ENCODE measurements at regions not wholly inside any gene's neighbourhood (a gene's known extent, or its start where the extent isn't known, plus 50 kb on each side); places are given as distances from the start of the nearest gene placed in this dataset.

GRCh38 chr6:155528982-155529453, 73.4 kb upstream of the NOX3 start:
- ChIA-PET CTCF (interaction anchor here (0.7 to 1.6 kb wide), 7 partner anchors 31 to 207 kb away, joined by 3 to 6 read pairs (median 4); no protein-coding TSS in a partner anchor), POLR2A (no interaction called here)
- Histone ChIP-seq H3K36me3 (ENCODE audit: control insufficient read depth, insufficient read depth, low read length) (no peaks in the 10 kb centered on the region), H3K4me3 (ENCODE audit: low read depth, low read length) (no peak overlapping the region), H3K27me3 (ENCODE audit: control insufficient read depth, insufficient read depth, low read length) (no peaks in the 10 kb centered on the region)
- DNase-seq (ENCODE audit: low read depth): peak; percentile 65
- no peak for TF ChIP-seq CTCF (IDR thresholded peaks at IDR 0.05; ENCODE audit: insufficient read depth, low read depth, low read length)

- no peak overlapping the region for H3K4me3 ChIP-seq (ENCODE audit: low read depth, low read length)
Observed at GRCh38 chr6:155528335-155528734, 72.7 kb upstream of the NOX3 start.

GRCh38 chr6:155527443-155527842, 71.8 kb upstream of the NOX3 start:
- Histone ChIP-seq H3K36me3 (ENCODE audit: control insufficient read depth, insufficient read depth, low read length) (no peaks in the 10 kb centered on the region), H3K4me3 (ENCODE audit: low read depth, low read length) (no peak overlapping the region), H3K27me3 (ENCODE audit: control insufficient read depth, insufficient read depth, low read length) (no peaks in the 10 kb centered on the region)
- CTCF ChIA-PET: no interaction called here
- no peak for TF ChIP-seq CTCF (IDR thresholded peaks at IDR 0.05; ENCODE audit: insufficient read depth, low read depth, low read length)
- POLR2A ChIA-PET: no interaction called here
- DNase-seq (ENCODE audit: low read depth): no peak

More at GRCh38 chr6:155528335-155528734, 72.7 kb upstream of the NOX3 start:
- no peak for TF ChIP-seq CTCF (IDR thresholded peaks at IDR 0.05; ENCODE audit: insufficient read depth, low read depth, low read length)
- Histone ChIP-seq H3K36me3 (ENCODE audit: control insufficient read depth, insufficient read depth, low read length) (no peaks in the 10 kb centered on the region), H3K27me3 (ENCODE audit: control insufficient read depth, insufficient read depth, low read length) (no peaks in the 10 kb centered on the region)
- no peak for DNase-seq (ENCODE audit: low read depth)
- ChIA-PET CTCF (interaction anchor here (1.0 to 1.6 kb wide), 5 partner anchors 30 to 206 kb away, joined by 3 to 6 read pairs (median 4); no protein-coding TSS in a partner anchor), POLR2A (no interaction called here)

GRCh38 chr6:155523821-155524651, 68.4 kb upstream of the NOX3 start:
- TF ChIP-seq CTCF (IDR thresholded peaks at IDR 0.05; ENCODE audit: insufficient read depth, low read depth, low read length): no peak
- H3K4me3 ChIP-seq (ENCODE audit: low read depth, low read length): no peak overlapping the region
- CTCF ChIA-PET: interaction anchor here (0.8 to 1.2 kb wide), 4 partner anchors 11 to 202 kb away, joined by 3 to 4 read pairs (median 3); no protein-coding TSS in a partner anchor
- peak; percentile 28 for DNase-seq (ENCODE audit: low read depth)
- POLR2A ChIA-PET: no interaction called here
- H3K27me3 ChIP-seq (ENCODE audit: control insufficient read depth, insufficient read depth, low read length): no peaks in the 10 kb centered on the region
- H3K36me3 ChIP-seq (ENCODE audit: control insufficient read depth, insufficient read depth, low read length): no peaks in the 10 kb centered on the region

- no peak for TF ChIP-seq CTCF (IDR thresholded peaks at IDR 0.05; ENCODE audit: insufficient read depth, low read depth, low read length)
- no peaks in the 10 kb centered on the region for H3K27me3 ChIP-seq (ENCODE audit: control insufficient read depth, insufficient read depth, low read length)
- CTCF ChIA-PET: no interaction called here
- POLR2A ChIA-PET: interaction anchor here (0.6 kb wide), 1 partner anchor 207 kb away, joined by 4 read pairs; no protein-coding TSS in a partner anchor
- DNase-seq (ENCODE audit: low read depth): no peak
- H3K4me3 ChIP-seq (ENCODE audit: low read depth, low read length): no peak overlapping the region
- H3K36me3 ChIP-seq (ENCODE audit: control insufficient read depth, insufficient read depth, low read length): no peaks in the 10 kb centered on the region
Observed at GRCh38 chr6:155521719-155522118, 66.1 kb upstream of the NOX3 start.
